Astrocyte of the spinal cord (primary cell): ENCODE measurements at regions not wholly inside any gene's neighbourhood (a gene's known extent, or its start where the extent isn't known, plus 50 kb on each side); places are given as distances from the start of the nearest gene placed in this dataset.

Source experiments
- DNase-seq: peaks from one replicate; pipeline ENCODE4 v3.0.0; 2011; ENCODE audit warnings: low read depth, low spot score
- H3K4me3 ChIP-seq: 2 replicates; pipeline ENCODE4 v1.5.1; 2011; ENCODE audit warnings: low read depth, mild to moderate bottlenecking, low read length, moderate library complexity
- in situ Hi-C: cut with HindIII; loops from 2 replicates; pipeline ENCODE4 v1.10.0; 2017; ENCODE audit warnings: low sequenced_read_pairs
- TF ChIP-seq, protein P1 (sequence below): IDR thresholded peaks from 2 replicates; pipeline ENCODE4 v1.5.1; 2012; ENCODE audit warnings: low read depth, mild to moderate bottlenecking, low read length, inconsistent platforms

DNA sequence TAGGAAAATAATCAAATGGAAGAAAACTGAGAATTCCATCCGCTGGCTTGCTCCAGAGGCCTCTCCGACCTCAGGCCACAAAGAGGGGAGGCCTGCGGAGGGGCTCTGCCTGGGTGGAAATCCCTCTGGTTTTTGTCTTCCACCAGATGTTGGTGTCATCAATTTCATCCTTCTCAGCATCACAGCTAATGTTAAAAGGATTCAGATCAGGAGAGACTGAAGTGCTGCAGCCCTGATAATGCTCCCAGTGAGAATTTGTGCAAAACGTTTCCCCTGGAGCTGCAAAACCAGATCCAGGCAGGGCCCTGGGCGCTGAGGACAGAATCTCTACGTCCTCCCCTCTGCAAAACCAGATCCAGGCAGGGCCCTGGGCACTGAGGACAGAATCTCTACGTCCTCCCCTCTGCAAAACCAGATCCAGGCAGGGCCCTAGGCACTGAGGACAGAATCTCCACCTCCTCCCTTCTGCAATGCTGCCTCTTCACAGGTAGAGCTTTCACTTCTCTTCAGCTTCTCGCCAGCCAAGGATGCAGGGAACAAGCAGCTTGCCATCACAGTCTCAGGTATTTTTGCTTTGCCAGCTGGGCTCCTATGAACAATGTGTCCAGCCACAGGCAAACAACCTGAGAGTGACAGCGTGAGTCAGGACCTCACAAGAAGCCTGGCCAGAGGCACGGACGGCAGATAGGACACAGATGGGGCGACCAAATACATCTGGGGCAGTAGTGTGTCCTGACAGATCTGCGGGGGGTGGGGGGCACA lies 81.2 kb downstream of the TMEM18 start:
- DNase-seq: no peak
- in situ Hi-C loops: no loop called here
- TF ChIP-seq, protein P1, sequence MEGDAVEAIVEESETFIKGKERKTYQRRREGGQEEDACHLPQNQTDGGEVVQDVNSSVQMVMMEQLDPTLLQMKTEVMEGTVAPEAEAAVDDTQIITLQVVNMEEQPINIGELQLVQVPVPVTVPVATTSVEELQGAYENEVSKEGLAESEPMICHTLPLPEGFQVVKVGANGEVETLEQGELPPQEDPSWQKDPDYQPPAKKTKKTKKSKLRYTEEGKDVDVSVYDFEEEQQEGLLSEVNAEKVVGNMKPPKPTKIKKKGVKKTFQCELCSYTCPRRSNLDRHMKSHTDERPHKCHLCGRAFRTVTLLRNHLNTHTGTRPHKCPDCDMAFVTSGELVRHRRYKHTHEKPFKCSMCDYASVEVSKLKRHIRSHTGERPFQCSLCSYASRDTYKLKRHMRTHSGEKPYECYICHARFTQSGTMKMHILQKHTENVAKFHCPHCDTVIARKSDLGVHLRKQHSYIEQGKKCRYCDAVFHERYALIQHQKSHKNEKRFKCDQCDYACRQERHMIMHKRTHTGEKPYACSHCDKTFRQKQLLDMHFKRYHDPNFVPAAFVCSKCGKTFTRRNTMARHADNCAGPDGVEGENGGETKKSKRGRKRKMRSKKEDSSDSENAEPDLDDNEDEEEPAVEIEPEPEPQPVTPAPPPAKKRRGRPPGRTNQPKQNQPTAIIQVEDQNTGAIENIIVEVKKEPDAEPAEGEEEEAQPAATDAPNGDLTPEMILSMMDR: no peak

DNA sequence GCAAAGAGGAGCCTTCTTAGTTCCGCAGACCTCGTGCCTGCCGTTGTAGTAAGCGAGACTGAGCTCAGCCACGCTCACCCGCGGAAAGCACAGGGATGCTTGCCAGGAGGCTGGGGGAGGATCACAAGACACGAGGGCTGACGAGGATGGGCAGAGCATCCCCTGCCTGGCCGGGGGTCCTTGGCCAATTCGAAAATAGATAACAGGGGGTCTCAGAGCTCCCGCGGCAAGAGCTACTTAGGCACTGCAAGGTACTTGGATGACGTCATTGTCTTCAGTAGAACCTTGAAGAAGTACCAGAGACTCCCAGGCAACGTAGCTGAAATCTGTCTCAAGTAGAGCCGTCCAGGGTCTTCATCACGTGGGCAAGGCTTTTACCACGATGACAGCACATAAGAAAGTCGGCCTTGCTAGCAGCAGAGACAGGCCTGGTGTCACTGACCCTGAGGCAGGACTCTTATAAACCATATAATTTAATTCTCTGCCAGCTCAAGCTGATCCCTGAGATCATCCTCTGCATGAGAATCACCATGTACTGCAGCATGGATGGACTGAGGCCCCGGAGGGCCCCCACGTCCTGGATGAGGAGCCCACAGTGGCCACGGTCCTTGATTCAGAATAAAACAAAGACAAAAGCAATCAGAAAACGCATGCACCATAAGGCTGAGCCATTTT lies 81.9 kb downstream of the TMEM18 start:
- TF ChIP-seq, protein P1: no peak
- in situ Hi-C loops: no loop called here
- DNase-seq: no peak
- H3K4me3 ChIP-seq: no peak overlapping the region

More for the DNA sequence above, 81.2 kb downstream of the TMEM18 start:
- H3K4me3 ChIP-seq: no peak overlapping the region

DNA sequence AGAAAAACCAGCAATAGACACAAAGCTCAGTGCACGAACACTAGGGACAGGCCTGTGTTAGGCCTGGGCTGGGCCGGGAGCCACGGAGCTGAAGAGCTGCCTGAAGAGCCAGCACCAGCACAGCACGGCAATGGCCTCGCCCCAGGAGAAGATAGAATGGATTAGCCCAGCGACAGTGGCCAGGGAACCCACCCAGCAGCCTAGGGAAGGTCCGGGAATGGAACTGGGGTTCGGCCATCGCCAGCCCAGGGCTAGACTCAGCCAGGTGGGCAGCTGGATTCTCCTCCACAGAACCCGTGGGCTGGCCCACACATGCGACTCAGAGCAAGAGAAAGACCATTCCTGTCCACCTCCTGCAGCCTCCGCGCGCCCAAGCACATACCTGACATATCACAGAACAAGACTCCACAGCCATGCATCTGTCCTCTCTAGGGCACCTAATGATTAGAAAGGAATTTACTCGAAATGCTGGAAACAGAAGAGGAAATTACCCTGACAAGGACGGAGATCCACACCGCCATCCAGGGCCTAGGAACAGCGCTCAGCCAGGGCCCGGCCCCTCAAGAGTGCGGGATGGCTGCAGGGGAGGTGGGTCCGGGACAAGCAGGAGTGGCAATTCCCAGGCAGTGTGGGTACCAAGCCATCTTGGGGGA lies 82.8 kb downstream of the TMEM18 start:
- no peak overlapping the region for H3K4me3 ChIP-seq
- DNase-seq: no peak
- in situ Hi-C loops: no loop called here
- TF ChIP-seq, protein P1: no peak

DNA sequence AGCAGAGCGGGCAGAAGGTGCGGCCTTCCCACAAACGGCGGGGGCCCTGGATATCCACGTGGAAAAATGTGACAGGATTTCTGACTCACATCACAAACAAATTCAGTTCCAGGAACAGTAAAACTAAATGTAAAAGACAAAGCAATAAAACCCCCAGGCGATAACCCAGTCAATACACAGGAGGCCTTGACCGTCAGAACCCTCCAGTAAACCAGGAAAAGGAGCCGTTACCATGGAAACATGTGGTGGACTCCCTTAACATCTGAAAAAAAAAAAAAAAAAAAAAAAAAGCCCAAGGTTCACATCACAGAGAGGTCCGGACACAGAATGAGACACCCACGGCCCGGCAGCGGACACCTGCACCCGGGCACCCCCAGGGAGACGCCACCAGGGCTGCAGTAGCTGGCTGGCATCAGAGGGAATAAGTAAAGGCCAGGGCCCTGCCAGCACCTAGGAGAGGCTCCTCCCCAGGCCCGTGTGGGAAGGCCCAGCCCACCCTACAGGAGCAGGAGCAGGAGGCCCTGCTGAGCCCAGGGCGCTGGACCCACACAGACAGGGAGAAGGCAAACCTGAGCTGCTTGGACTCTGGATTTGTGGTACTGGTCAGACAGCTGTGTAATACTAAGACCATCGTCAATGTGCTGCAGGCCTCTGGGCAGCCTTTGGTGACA lies 83.7 kb downstream of the TMEM18 start:
- in situ Hi-C loops: no loop called here
- no peak overlapping the region for H3K4me3 ChIP-seq
- TF ChIP-seq, protein P1: no peak
- no peak for DNase-seq

DNA sequence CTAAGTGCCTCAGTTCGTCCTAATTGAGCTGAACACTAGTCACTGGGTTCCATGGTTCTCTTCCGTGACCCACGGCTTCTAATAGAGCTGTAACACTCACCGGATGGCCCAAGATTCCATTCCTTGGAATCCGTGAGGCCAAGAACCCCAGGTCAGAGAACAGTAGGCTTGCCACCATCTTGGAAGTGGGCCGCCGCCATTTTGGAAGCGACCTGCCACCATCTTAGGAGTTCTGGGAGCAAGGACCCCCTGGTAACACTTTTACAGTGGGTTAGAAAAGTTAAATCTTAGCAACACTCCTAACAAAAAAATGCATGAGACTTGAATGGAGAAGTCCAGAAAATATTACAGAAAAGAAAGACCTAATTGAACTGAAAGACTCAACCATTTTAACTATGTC lies 84.5 kb downstream of the TMEM18 start:
- TF ChIP-seq, protein P1: no peak
- no peak for DNase-seq
- no peak overlapping the region for H3K4me3 ChIP-seq
- in situ Hi-C loops: no loop called here

DNA sequence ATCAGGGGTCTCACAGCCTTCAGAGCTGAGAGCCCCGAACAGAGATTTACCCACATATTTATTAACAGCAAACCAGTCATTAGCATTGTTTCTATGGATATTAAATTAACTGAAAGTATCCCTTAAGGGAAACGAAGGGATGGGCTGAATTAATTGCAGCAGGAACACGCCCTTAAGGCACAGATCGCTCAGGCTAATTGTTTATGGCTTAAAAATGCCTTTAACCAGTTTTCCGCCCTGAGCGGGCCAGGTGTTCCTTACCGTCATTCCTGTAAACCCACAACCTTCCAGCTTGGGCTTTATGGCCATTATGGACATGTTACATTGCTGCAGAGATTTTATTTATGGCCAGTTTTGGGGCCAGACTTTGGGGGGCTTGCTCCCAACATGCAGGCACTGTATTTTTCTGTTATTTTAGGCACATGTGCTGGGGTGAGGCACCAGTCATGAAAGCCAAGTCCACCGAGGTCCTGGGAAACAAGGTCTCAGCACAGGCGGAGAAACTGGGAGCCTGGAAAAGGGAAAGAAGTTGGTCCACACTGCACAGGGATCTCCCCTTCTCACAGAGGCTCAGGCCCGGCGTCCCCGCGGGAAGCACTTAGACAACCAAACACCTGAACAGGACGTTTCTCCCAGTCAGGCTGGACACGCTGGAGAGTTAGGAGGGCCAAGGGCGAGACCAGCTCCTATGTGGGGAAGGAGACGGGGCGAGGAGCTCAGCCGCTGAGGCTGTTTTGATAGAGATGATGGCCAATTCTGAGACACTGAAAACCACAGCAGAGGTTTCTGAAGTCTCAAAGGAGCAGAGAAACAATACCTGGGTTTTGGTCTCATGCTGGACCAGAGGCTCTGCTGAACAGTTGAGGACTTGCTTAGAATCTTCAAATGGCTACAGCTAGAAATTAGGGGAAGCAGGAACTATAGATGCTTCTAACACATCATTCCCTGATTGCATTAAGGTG lies 86.7 kb downstream of the TMEM18 start:
- TF ChIP-seq, protein P1: no peak
- no peak for DNase-seq
- in situ Hi-C loops: no loop called here
- H3K4me3 ChIP-seq: no peak overlapping the region
